GM21825 (cell line): ENCODE measurements at regions not wholly inside any gene's neighbourhood (a gene's known extent, or its start where the extent isn't known, plus 50 kb on each side); places are given as distances from the start of the nearest gene placed in this dataset.
"Not testable (repeated sequence)": the region's sequence is repeated elsewhere in the genome, so short reads cannot be mapped to it uniquely, and the experiment has no call there.

Experiments
- ATAC-seq: cut with Tn5 transposase; IDR thresholded peaks from one replicate; pipeline ENCODE4 v1.9.1; 2021; ENCODE audit warnings: mild to moderate bottlenecking, moderate library complexity; ENCODE audit not compliant: unreplicated experiment

GRCh38 chr18:43793910-43794309, 516.6 kb upstream of the SYT4 start:
- ATAC-seq = no peak

DNA sequence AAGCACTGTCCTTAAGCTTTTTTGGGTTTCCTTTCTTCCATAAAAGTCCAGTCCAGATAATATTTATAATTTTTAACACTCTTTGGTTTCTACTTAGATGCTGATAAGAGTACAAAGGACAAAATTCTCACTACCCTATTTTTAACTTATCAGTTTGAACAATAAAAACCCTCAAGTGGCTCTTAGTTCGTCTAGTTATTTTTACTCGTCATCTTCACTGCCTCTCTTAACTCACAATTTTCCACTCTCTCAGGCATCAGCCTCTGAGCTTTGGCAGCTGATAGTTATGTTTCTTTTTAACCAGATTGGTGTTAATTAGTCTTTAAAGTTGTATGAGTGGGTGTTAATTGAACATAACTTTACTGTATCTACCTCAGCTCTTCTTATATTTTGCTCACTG, 517.1 kb upstream of the SYT4 start:
- no peak for ATAC-seq

- ATAC-seq = no peak
Measured at GRCh38 chr18:43797347-43797746, 520.1 kb upstream of the SYT4 start.

DNA sequence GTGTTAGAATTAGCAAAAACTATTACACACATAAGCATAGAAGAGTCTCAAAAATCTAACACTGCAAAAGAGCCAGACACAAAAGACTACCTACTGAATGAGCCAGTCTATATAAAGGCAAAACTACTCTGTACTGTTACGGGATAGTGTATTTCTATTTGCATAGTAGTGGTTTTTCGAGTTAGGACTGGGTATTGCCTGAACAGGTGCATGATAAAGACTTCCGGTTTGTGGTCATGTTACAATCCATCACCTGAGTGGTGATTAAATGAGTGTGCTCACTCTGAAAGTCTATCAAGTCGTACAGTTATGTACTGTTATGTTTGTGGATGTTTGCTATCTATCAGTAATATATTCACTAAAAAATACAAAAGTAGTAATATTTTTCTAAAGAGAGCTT, 523.3 kb upstream of the SYT4 start:
- ATAC-seq = no peak

DNA sequence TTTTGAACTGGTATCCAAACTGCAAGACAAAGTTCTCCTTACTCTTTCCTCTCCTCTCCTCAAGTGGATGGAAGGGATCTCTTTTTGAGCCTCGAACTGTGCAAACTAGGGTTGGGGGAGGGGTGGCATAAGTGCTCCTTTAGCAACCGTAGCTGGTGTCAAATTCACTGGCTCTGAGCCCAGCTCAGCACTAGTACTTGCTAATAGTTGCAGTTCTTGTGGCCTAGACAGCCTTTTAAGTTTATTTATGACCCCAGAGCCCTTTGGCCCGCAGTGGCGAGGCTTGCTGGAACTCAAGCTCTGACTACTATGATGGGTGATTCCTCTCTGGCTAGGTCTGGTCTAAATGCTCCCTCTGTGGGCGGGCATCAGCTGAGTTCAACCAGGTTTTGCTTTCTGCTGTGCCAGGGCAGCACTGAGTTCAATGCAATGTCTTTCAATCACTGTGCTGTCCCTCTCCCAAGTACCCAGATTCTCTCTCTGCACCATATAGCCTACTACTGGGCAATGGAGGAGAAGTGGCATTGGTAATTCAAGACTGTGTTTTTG, 528.4 kb upstream of the SYT4 start:
- ATAC-seq = no peak

DNA sequence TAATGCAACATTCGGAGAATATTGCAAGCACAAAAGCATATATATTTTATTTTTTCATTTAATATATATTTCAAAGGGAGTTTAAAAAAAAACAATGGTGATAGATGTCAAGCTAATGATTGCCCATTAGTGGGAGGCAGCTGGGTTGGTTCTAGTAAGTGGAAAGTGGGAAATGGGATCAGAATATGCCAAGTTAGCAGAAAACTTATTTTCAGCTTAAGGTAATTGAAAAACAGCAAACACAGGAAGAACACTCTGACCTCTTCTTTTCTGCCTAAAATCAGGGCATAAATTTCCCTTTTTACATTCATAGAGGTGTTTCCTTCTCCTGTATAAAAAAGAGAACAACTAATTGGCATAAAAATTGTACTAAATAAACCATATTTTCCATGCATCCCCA, 535.3 kb upstream of the SYT4 start:
- ATAC-seq = no peak

DNA sequence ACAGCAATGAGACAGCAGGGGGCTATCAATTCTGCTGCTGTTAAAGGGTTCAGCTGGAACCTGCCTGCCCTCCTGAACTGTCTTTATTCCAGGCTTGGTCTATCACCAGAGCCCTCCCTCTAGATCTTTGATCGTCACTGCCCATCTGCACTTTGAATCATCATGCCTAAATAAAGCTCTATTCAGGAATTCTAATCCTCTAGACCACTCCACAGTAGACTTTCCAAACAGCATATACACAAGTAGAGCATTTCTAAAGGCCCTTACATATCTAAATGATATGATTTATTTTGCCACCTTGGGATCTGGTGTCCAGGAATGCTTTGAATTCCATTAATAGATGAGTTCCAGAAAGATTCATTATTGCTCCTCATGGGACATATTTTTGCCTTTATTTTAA, 542.1 kb upstream of the SYT4 start:
- no peak for ATAC-seq

DNA sequence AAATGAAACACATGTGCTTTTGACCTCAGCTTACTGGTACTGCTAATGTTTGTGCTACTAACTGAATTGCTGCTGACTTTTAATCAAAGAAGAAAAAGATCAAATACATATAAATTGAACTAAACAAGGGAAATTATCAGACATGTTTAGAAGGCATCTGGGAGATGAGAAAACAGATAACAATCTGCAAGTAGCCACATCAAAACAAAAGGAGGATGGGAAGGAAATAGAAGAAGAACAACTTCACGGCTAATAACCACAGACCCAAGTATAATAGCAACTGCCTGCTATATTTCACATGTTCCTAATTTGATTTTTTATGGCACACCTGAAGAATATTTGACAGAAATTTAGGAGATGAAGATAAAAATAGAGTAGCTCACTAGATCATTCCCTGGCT, 542.6 kb upstream of the SYT4 start:
- ATAC-seq = no peak

DNA sequence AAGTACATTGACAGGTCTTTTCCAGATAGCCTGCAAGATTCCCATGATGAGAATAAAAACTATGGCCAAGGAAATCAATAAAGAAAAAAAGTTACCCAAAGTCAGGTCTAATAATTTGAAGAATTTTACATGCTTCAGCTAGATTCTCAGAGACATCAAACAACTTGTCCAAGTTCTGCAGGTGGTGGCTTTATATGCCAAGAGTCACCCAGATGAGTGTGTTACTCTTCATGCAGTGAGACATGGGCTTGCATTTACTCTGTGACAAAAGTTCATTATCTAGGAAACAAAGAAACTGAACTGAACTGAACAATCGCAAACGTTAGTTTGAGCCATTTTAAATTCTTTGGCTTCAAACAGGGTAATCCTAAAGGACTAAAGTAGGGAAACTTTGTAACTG, 548.5 kb upstream of the SYT4 start:
- ATAC-seq = no peak

DNA sequence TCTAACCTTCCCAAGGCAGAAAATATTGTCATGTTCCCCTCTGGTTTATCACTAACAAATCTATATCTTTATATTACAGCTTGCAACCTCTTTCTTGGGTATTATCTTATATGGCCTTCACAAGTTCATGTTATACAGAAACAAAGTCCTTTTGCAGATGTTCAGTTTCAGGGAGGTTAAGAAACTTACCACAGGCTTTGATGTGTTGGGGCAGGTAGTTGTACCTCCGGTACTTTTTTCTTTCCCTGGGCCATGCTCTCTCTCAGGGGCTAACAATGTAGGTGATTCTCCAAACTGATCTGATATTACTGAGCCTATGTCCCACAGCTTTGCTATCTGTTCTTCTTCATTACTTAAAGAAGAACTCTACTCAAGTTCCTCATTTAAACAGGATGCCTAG, 548.9 kb upstream of the SYT4 start:
- ATAC-seq = no peak

- ATAC-seq = no peak
Measured at GRCh38 chr18:43827311-43827710, 550.0 kb upstream of the SYT4 start.

- ATAC-seq = no peak
Measured at GRCh38 chr18:43830303-43830702, 553.0 kb upstream of the SYT4 start.

- ATAC-seq = no peak
Measured at GRCh38 chr18:43830947-43831346, 553.7 kb upstream of the SYT4 start.

DNA sequence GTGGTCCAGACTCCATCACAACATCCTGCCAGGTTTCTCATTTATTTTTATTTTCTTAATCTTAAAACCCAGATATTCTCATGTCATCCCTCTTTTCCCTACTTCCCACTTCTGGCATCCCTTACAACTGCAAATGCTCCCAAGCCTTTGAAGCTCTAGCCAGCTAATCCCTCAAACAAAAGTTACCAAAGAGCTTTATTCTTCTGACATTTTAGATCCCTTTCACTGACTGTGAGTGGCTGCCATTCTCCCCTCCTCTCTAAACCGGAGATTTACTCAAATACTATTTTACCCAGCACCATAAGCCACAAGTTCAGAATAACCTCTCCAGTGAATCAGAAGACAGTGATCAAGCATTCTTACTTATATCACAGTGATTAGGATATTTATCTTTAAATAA, 569.0 kb upstream of the SYT4 start:
- ATAC-seq = no peak

- ATAC-seq = no peak
Measured at GRCh38 chr18:43847164-43848091, 570.1 kb upstream of the SYT4 start.

DNA sequence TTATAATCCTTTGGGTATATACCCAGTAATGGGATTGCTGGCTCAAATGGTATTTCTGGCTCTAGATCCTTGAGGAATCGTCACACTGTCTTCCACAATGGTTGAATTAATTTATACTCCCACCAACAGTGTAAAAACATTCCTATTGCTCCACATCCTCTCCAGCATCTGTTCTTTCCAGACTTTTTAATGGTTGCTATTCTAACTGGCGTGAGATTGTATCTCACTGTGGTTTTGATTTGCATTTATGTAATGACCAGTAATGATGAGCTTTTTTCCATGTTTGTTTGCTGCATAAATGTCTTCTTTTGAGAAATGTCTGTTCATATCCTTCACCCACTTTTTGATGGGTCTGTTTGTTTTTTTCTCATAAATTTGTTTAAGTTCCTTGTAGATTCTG, 572.5 kb upstream of the SYT4 start:
- not testable (repeated sequence) for ATAC-seq

DNA sequence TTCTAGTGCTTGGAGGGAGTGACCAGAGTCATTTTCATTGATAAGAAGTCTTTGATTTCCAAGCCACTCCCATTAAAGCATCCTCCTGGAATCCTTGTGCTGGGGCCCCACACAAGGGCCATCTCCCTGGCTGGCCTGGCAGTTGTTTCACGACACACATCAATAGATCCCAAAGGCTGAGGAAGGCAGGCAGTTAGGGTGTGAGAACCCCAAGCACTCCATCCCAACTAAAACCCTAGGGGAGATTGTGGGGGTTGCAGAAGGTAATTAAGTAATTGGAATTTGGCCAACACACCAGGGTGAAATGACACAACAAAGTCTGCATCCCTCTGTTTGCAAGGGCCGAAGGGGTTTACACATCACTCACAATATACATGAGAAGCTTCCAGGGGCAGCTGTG, 578.1 kb upstream of the SYT4 start:
- no peak for ATAC-seq

DNA sequence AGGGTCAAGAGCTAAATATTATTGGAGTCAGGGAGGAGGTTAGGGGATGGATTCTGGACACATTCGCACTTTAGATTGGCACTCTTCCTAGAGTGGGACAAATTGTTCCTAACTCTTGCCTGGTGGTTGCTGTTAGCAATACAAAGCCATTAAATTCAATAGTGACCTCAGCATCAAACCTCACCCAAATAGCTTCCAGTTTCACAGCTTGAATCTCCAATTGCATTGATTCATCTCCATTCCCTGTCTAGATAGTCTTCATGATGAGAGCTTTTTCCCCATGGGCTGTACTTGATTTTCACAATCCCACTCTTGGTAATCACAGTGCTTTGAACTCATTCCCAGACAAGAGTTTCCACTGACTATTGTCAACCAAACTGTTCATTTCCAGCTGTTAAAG, 585.9 kb upstream of the SYT4 start:
- ATAC-seq = no peak

- ATAC-seq = no peak
Measured at GRCh38 chr18:43866696-43867095, 589.4 kb upstream of the SYT4 start.

- ATAC-seq = no peak
Measured at GRCh38 chr18:43868497-43868995, 591.3 kb upstream of the SYT4 start.

DNA sequence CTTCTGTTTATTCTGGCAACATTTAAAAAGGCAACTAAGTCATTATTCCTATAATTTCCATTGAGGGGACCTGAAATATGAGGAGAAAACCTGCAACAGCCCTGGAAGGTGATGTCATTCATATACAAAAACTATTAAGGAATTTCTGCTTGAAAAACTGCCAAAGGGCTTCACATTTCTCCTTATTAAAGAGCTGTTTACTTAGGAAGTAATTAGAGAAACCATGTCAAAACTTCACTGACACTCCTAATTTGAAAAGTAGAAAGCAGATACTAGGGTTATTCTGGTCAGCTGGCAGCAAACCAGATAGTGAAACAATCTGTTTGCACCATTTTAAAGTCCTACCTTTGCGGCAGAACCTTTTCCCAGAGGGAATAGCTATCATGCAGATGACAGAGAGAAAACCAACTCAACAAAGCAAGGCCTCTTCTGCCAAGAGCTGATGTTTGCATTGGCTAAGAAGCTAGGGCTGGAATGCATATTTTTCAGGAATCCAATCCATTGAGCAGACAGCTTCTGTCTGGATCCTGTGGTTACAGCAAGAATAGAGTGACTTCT, 592.2 kb upstream of the SYT4 start:
- ATAC-seq = no peak

DNA sequence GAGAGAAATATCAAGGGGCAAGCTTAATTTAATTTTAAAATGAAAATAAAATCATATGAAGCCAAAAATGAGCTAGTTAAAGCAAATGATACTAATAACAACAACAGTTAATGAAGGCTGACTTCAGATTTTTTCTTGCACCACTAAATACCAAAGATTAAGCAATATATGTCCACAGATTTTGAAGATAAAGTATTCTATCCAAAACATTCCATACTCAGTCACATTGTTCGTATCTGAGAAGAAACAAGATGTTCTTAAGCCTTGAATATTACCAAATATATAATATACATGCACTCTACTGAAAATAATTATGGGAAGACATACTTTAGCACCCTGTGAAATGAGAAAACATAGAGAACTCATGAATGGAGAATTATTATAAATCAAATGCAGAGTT, 593.3 kb upstream of the SYT4 start:
- no peak for ATAC-seq
